ENCODE measurements at regions not wholly inside any gene's neighbourhood (a gene's known extent, or its start where the extent isn't known, plus 50 kb on each side); places are given as distances from the start of the nearest gene placed in this dataset.

GRCh38 chr16:86401126-86401525, 109.2 kb upstream of the FOXF1 start:
- no peak overlapping the region for H3K27ac ChIP-seq (replicated peaks)
- no peak for TF ChIP-seq GABPA (IDR thresholded peaks at IDR 0.05; ENCODE audit: low read depth)
- no peak overlapping the region for H3K4me3 ChIP-seq (replicated peaks; ENCODE audit: insufficient read depth, low read length)
- H3K27me3 ChIP-seq (ENCODE audit: insufficient read depth, poor library complexity, severe bottlenecking): no peaks in the 10 kb centered on the region
- no peak for DNase-seq (ENCODE audit: low read depth in 1 of 2, low spot score in 1 of 2)

- no peak for DNase-seq (ENCODE audit: low read depth in 1 of 2, low spot score in 1 of 2)
- TF ChIP-seq GABPA (IDR thresholded peaks at IDR 0.05; ENCODE audit: low read depth): no peak
- no peak for TF ChIP-seq POLR2AphosphoS5 (IDR thresholded peaks at IDR 0.05; ENCODE audit: low read depth)
- no peak for TF ChIP-seq REST (IDR thresholded peaks at IDR 0.05; ENCODE audit: insufficient replicate concordance, low read depth)
- no peak for TF ChIP-seq CTCF (IDR thresholded peaks at IDR 0.05; ENCODE audit: insufficient read depth, low read length)
- TF ChIP-seq SPI1 (IDR thresholded peaks at IDR 0.05; ENCODE audit: borderline replicate concordance, low read depth): no peak
- Histone ChIP-seq H3K4me3 (replicated peaks; ENCODE audit: insufficient read depth, low read length) (no peak overlapping the region), H3K27ac (replicated peaks) (no peak overlapping the region), H3K27me3 (ENCODE audit: insufficient read depth, poor library complexity, severe bottlenecking) (no peaks in the 10 kb centered on the region)
These were observed 107.2 kb upstream of the FOXF1 start for GRCh38 chr16:86403085-86403484.

GRCh38 chr16:86403541-86404163, 106.7 kb upstream of the FOXF1 start:
- H3K4me3 ChIP-seq (replicated peaks; ENCODE audit: insufficient read depth, low read length): no peak overlapping the region
- H3K27me3 ChIP-seq (ENCODE audit: insufficient read depth, poor library complexity, severe bottlenecking): no peaks in the 10 kb centered on the region
- no peak for DNase-seq (ENCODE audit: low read depth in 1 of 2, low spot score in 1 of 2)

More at GRCh38 chr16:86403541-86404163, 106.7 kb upstream of the FOXF1 start:
- no peak overlapping the region for H3K27ac ChIP-seq (replicated peaks)
- TF ChIP-seq GABPA (IDR thresholded peaks at IDR 0.05; ENCODE audit: low read depth) (no peak), REST (IDR thresholded peaks at IDR 0.05; ENCODE audit: insufficient replicate concordance, low read depth) (no peak), SPI1 (IDR thresholded peaks at IDR 0.05; ENCODE audit: borderline replicate concordance, low read depth) (no peak), CTCF (IDR thresholded peaks at IDR 0.05; ENCODE audit: insufficient read depth, low read length) (no peak), POLR2AphosphoS5 (IDR thresholded peaks at IDR 0.05; ENCODE audit: low read depth) (no peak)

All from HL-60 (cell line).